Iris pigment epithelial cell (primary cell): ENCODE measurements at regions not wholly inside any gene's neighbourhood (a gene's known extent, or its start where the extent isn't known, plus 50 kb on each side); places are given as distances from the start of the nearest gene placed in this dataset.

ENCODE experiments used
- DNase-seq: peaks from one replicate; pipeline ENCODE4 v3.0.0-alpha.2; 2011; ENCODE audit warnings: low read depth

DNA sequence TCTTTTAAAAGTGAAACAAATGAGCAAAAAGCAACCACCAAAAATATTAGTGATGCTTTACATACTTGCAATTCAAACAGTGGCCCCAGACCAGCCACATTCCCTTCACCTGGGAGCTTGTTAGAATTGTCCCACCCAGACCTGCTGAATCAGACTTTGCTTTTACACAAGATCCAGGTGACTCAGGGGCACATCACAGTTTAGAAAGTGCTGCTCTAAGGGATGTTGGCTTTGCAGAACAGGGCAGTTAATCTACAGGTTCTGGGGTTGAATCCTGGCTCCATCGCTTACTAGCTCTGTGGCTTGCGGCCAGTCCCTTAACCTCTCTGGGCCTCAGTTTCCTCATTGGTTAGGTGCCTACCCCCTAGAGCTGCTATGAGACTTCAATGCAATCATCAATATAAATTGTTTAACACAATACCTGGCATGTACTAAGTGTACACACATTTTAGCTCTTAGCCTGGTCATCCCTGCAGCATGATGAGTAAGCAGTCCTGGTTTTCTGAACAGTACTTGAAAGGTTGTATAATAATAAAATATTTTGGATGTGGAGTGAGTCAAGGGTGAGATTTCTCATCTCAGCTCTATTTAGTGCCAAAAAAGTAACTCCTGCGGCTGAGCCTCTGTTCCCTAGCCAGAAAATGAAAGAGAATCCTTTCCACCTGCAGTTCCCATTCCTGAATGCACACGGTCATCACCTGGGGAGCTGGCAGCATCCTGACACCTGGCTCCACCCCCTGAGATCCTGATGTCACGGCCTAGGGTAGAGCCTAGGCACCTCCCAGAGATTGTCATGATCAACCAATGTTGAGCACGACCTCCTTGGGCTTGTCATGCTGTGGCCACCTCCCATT, 162.7 kb downstream of the ANKRD60 start:
- no peak for DNase-seq

DNA sequence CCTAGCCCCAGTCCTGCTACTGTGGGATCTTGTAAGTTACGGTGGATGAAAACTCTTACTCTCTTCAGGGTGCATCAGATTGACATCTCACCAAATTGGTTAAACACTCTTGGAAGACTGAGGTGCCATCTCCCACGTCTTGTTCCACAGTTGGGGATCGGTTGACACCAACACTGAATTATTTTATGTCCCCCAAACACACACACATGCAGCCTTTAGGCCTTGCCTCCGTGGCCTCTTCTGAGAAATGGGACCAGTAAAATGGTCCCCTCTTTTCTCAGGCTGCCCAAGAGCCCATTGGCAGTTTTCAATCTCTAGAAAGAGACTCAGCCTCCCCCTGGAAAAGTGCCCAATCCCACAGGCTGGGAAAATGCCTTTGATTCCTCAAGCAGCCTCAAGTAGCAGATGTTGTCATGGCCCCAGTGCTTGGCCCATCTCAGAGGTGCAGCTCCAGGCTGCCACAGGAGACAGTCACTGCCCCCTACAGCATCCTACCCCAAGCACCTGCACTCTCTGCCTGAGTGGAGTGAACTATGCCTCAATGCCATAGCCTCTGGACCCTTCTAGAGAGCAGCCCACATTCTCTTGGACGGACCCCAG, 163.9 kb downstream of the ANKRD60 start:
- no peak for DNase-seq

DNA sequence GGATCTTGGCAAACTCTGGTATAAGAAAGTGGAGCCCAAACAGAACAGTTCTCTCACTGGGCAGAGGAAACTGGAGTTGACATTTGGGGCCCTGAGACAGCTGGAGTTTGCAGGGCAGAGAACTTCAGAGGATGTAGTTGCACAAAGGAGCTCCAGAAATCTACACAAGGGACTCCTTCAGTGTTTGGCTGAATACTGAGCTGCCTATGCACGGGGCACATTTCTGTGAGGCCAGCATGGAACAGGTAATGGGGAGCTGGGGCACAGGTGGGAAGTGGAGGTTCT, 169.3 kb downstream of the ANKRD60 start:
- DNase-seq = no peak

DNA sequence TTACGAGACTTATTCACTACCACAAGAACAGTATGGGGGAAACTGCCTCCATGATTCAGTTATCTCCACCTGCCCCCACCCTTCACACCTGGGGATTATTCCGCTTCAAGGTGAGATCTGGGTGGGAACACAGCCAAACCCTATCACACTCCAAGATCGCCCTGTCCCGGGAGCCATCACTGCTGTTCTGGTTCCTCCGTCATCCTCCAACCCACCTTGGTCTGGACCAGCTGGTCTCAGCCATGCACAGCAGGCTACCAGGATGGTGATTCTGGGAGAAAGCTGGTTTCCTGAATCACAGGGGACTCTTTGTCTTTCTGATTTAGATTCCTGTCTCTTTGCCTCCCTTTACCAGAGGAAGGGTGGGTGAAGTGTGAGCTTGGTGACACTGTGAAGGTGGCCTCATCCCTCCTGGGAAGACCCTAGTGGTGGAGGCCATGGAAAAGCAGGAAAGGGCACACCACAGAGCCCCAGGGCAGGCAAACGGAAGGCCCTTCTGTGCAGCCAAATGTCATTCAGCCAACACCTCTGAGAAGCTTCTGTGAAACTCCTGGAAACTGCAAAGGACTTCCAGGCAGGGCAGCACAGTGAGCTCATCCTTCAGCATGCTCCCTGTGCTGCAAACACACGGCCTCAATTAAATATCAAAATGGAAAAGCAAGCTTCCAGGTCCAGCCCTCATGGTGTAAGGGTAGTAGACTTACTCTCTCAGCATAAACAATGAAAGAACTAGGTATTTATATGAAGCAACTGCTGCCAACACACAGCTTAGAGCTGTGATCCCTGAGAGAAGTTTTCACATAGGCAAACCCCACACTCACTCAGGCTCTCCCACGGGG, 169.8 kb downstream of the ANKRD60 start:
- DNase-seq = no peak

DNA sequence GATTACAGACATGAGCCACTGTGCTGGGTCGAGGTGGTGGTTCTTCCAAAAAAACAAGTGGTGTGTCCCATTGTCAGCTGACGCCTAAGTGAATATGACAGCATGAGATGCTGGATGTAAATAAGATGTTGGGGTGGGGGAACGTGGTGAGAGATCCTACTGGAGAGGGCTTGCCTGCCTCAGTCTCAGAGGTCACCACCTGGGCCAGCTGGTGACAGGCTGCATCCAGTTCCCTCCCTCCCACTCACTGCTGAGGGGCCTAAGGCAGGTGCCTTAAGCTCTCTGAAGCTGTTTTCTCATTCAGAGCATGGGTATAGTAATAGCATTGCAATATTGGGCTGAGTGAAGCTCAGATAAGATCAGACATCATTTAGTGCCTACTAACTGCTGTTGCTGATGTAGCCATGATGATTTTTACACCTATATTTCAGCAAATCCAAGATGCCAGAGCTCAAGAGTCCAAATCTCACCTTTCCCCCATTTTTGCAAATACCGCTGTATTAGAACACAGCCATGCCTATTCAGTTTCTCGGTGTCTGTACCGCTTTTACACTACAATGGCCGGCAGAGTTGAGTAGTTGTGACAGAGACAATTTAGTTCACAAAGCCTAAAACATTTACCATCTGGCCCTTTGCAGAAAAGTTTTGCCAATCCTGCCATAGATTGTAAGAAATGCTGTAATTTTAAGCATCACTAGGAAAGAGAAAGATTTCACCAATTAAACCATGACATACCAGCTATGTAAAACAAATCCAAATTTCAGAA, 171.3 kb downstream of the ANKRD60 start:
- no peak for DNase-seq

DNA sequence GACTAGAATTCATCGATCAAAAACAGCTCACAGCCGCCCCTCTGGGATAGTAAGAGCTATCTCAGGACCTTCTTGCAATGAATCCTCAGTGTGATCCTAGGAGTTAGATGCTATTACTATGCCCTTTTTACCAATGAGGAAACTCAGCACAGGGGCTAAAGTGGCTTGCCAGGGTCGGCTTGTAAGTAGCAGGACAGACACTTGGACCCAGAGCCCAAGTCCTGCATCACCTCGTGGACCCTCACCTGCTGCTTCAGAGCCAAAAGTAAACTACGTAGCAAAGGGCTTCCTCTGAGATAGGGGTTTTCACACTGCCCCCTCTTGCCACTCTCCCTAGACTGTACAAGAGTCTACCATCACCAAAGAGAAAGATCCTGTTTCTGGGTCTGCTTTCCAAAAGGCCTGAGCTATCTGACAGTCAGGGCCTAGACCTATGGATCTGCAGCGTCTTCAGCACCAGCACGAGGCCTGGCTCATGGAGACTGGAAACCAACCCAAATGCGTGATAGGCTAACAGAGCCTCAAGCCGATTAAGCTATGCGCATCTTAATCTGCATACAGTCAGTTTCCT, 172.3 kb downstream of the ANKRD60 start:
- no peak for DNase-seq

DNA sequence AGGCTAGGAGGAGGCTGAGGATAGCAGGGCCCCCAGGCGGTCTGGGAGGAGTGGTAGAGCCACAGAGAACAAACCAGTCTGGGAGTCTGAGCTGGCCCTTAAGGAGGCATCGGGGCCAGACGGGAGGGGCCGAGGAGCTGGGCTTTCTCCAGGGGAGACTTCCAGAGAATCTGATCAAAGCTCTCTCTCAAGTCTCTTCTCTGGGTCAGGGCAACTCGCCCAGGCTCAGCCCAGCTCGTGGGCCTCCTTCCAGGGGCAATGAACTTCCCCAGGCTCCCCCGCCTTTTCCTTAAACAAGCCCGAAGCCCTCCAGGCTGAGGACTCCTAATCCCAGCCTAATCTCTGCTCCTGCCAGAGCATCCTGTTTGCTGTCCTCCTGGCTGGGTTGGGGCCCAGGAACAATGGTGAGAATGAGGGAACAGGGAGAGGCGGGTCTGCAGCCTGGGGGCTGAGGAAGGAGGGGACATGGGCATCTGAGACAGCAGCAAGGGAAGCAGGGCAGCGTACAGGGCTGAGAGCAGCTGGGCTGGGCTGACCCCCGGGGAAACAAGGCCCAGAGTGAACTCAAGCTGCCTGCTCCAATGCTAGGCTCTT, 173.6 kb downstream of the ANKRD60 start:
- no peak for DNase-seq

DNA sequence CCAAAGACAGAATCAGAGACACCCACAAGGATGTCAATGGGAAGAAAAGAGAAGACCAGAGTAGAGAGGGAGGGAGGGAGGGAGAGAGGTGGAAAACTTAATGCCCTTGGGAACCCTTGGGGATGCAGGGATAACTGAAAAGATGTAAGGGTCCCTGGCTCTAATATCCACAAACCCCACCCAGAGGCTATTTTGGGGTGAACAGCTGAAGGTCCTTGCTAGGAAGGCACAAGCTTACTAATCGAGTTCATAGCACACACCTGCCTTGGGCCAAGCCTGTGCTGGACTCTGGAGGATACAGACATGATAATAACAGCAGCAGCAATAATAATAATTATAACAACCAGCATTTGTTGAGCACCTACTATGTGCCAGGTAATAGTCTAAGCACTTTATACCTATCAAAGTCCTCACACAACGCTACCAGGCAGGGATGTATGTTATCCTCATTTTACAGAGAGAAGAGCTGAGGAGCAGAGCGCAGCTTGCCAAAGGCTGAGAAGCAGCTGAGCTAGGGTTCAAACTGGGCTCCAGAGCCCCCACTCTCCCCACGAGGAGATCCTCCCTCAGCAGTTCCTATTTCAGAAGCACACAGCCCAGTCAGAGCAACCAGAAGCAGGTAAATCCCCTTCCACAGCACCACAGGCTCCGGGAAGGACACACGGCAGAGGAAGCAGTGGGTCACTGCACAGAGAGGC, 174.2 kb downstream of the ANKRD60 start:
- no peak for DNase-seq

DNA sequence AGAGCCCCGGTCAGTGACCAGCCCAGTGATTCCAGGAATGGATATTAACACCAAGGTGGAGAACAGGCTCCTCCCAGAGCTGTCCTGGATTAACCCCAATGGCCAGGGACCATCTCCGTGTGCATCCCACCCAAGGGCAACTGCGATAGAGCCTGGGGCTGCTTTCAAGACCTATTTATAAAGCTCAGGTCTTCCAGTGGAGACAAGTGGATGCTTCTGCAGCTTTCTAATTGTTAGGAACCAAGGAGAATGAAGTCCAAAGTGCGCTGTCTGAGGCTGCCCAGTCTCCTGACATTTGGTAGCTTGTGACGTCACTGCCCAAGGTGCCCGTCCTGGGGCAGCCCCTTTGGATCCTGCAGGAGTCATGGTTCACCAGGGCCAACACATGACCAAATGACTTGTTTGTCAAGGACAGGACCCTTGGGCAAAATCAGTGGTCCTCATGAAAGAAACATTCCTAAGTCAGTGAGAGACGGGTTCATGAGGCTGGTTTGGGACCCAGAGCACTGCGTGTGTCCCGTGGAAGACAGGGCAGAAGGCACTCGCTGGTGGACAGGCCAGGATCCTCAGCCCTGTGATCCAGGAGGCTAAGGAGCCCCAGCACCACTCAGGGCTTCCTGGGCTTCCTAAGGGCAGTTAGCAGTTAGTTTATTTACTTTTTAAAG, 174.9 kb downstream of the ANKRD60 start:
- no peak for DNase-seq

DNA sequence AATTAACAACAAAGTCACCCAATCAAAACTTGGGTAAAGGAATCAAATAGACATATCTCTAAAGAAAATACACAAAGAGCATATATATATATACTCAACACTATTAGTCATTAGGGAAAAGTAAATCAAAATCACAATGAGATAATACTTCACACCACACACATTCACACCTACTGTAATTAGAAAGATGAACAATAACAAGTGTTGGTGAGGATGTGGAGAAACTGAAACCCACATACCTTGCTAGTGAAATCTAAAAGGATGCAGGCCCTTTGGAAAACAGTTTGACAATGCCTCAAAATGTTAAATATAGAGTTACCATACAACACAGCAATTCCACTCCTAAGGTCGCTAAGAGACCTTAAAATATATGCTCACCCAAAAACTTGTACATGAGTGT, 177.1 kb downstream of the ANKRD60 start:
- no peak for DNase-seq

DNA sequence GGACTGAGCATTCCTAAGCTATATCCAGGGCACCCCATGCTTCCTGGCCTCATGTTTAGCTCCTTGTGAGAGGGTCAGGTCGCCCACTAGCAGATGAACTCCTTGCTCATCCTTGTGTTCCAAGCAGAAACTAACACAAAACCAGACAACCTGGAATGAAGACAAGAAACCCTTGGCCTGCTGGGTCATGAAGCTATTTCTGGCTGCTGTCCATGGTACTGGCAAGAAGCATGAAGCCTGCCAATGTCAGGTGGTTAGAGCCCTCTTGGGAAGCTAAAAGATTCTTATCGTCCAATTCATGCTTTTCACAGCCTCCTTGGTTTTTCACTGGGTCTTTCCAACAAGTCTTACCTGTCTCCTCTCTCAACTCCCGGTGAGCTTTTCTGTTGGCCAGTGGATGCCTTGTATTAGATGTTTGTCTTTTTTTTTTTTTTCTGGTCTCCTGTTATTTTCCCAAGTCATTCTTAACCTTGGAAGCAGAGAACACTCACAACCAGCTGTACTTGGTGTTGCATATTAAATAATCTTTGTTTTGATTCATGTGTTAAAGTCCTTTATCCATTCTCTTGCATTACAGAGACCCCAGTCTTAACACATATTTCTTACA, 180.3 kb downstream of the ANKRD60 start:
- peak; percentile 32 for DNase-seq

DNA sequence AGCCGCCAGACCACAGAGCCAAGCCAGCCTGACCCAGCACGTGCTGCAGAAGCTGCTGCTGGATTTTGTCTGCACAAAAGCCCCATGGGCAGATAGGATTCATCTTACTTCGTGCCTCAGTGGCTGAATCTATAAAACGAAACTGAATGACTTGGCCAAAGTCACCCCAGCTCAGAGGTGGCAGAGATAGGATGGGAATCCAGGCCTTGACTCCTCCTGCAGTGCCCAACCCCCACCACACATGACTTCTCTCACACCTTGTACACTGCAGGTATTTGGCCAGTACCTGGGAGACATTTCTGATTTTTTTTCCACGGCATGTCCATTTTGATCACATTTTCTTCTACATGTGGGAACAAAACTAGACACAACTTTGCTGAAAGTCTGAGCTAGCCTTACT, 182.1 kb downstream of the ANKRD60 start:
- no peak for DNase-seq

DNA sequence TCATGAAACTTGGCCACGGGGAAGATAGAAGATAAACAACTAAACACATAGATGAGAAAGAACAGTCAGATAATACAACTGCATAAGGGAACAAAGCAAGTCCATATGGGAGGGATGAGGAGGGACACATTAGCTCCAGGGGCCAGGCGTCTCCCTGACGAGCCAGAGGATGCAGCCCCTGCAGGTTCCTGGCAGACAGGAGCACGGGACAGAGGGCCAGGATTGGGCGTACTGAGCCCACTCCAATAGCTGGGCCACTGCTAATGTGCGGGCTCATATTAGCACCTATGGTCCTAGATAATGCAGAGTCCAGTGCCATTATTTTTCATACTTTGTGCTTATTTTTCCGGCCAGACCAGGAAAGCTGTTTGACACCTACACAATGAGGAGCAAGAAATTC, 182.9 kb downstream of the ANKRD60 start:
- DNase-seq = no peak

DNA sequence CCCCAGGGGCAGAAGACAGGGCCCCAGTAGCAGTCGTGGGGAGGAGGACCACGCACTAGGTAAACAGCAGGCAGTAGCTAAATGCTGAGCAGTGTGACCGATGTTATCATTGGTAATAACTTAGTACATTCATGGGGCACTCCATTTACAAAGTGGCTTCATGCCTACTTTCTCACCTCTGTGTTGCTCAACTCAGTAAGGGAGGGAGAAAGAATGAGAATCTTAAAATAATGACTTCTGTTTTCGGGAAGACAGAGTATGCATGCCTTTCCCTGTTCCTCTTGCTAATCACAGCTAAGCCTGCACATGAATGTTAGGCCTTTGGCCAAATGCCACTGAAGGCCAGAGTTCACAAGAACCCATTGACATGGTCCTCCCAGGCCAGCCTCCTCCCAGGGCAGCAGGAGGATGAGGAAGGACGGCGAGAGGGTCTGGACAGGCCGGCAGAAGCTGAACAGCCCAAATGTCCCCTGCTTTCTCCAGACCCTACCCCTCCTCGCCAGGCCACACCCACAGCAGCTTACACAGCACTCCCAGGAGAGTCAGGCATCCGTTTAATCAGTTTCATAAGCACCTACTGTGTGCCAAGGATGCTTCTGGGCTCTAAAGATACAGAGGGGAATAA, 183.4 kb downstream of the ANKRD60 start:
- DNase-seq = no peak

DNA sequence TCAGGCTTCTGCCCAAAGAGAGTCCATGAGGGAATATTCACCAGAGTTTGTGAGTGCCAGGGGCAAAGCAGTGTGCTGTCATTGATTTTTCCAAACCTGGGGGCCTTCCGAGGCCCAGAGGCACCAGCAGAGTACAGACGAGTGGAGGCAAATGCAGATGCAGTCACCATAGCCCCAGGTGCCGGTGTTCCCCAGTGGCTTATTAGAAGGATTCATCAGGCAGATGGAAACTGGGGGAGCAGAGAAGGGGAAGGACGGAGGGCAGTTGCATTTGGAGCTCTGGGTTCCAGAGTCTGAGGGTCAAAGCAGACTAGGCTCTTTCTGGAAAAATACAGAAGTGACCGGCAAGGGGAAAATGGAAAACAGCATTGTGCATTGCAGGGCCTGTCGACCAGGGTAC, 184.2 kb downstream of the ANKRD60 start:
- no peak for DNase-seq

DNA sequence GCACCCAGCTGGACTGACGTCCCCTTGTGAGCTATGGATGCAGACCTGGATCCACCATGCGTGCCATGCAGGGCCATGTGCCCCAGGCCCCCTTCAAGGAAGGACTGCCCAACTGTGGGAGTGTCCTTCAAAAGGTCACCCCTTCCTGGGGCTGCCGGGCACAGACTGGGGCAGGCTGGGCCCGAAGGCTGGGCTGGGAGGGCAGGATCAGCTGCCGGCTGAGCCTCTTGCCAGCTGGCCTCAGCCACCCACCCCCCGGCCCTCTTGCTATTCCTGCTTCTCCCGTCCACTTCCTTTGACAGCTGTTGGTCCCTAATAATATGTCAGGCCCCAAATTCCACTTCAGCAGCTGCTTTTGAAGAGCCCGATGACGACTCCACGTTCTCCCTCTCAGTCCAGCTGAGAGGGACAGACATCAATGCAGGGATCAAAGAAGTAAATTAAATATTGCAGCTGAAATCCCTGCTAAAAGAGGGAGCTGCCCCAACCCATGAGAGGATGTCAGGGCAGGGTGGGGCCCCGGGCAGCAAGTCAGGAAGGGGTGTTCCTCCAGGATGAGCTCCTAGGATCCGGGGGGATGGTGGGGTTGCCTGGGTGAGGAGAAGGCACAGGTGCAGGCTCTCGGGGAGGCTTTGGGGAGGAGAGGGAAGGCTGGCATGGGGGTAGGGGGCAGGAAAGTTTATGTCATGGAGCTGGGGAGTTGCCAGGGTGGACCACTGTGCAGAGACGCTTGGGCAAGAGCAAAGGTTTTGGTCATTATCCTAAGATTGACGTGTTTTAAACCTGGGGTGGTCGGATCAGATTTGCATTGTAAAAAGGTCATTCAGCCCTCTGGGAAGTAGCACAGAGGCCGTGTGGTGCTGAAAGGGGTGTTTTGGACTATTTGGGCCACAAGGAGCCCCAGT, 185.0 kb downstream of the ANKRD60 start:
- DNase-seq = no peak

DNA sequence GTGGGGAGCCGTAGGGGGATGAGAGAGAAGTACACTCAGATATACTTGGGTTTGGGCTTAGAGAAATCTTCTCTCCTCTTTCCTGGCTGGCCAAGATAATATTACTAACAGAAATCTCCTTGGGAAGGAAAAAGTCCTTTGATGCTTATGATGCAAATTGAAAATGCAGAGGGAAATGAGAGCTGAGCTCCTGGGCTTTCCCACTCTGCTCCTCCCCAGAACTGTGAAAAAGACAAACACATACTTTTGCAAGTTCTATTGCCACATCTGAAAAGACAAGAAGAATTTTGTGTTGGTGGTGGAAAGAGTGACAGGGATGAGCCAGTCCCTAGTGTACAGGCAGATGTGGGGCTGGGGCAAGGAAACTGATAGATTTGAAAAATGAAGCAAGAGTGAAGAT, 185.9 kb downstream of the ANKRD60 start:
- DNase-seq = no peak
